ENCODE measurements at regions not wholly inside any gene's neighbourhood (a gene's known extent, or its start where the extent isn't known, plus 50 kb on each side); places are given as distances from the start of the nearest gene placed in this dataset.

GRCh38 chr5:32989815-32990214 is 278.7 kb downstream of the NPR3 start:
- Histone ChIP-seq H3K4me2 (ENCODE audit: insufficient read depth, low read length) (no peak overlapping the region), H3K27me3 (ENCODE audit: insufficient read depth, low read length, poor library complexity) (no peaks in the 10 kb centered on the region), H3K27ac (ENCODE audit: low read length) (no peak overlapping the region), H2AFZ (ENCODE audit: low read depth, low read length) (no peak overlapping the region), H3K9me3 (ENCODE audit: insufficient read depth, low read length, severe bottlenecking) (no peaks in the 10 kb centered on the region), H3K4me1 (ENCODE audit: insufficient read depth, low read length) (no peaks in the 10 kb centered on the region), H3K36me3 (ENCODE audit: insufficient read depth, low read length) (no peaks in the 10 kb centered on the region), H3K79me2 (ENCODE audit: insufficient read depth, low read length) (no peaks in the 10 kb centered on the region), H3K4me3 (ENCODE audit: low read depth in 1 of 2, low read length in 2 of 2) (no peak overlapping the region), H4K20me1 (ENCODE audit: insufficient read depth, low read length) (no peaks in the 10 kb centered on the region), H3K9ac (ENCODE audit: low read depth, low read length) (no peak overlapping the region)
- TF ChIP-seq CTCF (IDR thresholded peaks at IDR 0.05; ENCODE audit: borderline replicate concordance, extremely low read depth, low read length, poor library complexity, severe bottlenecking) (no peak), EZH2 (IDR thresholded peaks at IDR 0.05; ENCODE audit: borderline replicate concordance, low read depth, low read length, severe bottlenecking) (no peak)
- ATAC-seq (ENCODE audit: insufficient read depth, low read depth) (no peak), DNase-seq (no peak)

DNA sequence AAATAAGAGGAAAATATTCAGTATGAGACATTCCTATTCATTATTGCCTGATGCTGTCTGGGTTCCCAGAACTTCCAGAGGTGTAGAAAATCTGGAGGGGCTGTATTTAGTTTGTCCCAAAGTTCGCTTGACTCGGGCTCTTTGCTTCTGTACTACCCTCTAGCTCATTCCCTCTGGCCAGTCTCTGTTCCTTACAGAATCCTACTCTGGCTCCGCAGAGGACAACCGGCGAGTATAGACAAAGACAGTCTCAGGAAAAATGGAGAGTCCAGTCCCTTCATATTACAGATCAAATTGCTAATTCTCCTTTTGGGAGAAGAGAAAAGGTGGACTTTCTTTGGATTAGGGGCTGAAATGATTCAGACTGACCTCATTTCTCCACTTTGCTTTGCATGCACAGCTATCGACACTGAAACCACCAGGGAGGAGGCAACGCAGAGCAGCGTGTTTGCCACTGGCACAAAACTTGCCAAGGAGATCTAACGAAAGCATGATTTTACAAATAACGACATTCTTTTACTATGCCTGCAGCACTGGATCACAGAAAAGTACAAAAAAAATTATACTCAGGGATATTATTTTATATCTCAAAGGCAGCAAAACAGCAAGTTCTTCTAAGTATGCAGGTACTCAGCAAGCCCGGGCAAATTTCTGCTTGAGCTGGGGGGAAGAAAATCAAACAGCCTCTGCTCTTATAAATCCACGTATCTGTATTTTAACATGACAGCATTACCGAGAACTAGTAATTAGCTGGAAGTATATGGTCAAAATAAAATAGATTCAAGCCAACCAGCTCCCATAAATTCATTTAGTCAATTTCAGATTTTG is 279.7 kb downstream of the NPR3 start:
- H4K20me1 ChIP-seq (ENCODE audit: insufficient read depth, low read length): no peaks in the 10 kb centered on the region
- H3K79me2 ChIP-seq (ENCODE audit: insufficient read depth, low read length): no peaks in the 10 kb centered on the region
- H3K9me3 ChIP-seq (ENCODE audit: insufficient read depth, low read length, severe bottlenecking): no peaks in the 10 kb centered on the region
- H3K27ac ChIP-seq (ENCODE audit: low read length): no peak overlapping the region
- DNase-seq: no peak
- no peaks in the 10 kb centered on the region for H3K36me3 ChIP-seq (ENCODE audit: insufficient read depth, low read length)
- H3K4me3 ChIP-seq (ENCODE audit: low read depth in 1 of 2, low read length in 2 of 2): no peak overlapping the region
- TF ChIP-seq EZH2 (IDR thresholded peaks at IDR 0.05; ENCODE audit: borderline replicate concordance, low read depth, low read length, severe bottlenecking): no peak
- no peak for TF ChIP-seq CTCF (IDR thresholded peaks at IDR 0.05; ENCODE audit: borderline replicate concordance, extremely low read depth, low read length, poor library complexity, severe bottlenecking)
- no peaks in the 10 kb centered on the region for H3K27me3 ChIP-seq (ENCODE audit: insufficient read depth, low read length, poor library complexity)
- no peak overlapping the region for H2AFZ ChIP-seq (ENCODE audit: low read depth, low read length)
- no peaks in the 10 kb centered on the region for H3K4me1 ChIP-seq (ENCODE audit: insufficient read depth, low read length)
- no peak for ATAC-seq (ENCODE audit: insufficient read depth, low read depth)
- H3K9ac ChIP-seq (ENCODE audit: low read depth, low read length): no peak overlapping the region
- no peak overlapping the region for H3K4me2 ChIP-seq (ENCODE audit: insufficient read depth, low read length)

DNA sequence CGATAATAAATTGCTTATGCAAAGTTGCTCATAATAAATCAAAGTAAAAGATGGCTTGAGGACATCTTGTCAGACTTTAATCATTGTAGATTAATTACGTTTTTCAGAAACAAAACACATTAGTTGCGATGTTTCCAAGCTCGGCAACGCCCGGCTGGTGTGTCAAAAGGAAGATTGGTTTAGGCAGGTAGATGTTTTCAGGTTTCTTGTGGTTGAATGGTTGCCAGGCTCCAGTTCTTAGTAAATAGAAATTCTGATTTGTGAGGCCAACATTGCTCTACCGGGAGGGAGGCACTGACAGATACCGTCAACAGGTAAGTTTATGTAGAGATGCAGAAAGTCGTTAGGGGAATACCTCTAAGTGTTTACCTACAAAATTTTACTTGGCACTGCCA is 280.3 kb downstream of the NPR3 start:
- H3K27ac ChIP-seq (ENCODE audit: low read length): no peak overlapping the region
- no peak for TF ChIP-seq EZH2 (IDR thresholded peaks at IDR 0.05; ENCODE audit: borderline replicate concordance, low read depth, low read length, severe bottlenecking)
- no peak for TF ChIP-seq CTCF (IDR thresholded peaks at IDR 0.05; ENCODE audit: borderline replicate concordance, extremely low read depth, low read length, poor library complexity, severe bottlenecking)
- no peak overlapping the region for H3K4me2 ChIP-seq (ENCODE audit: insufficient read depth, low read length)
- H3K9me3 ChIP-seq (ENCODE audit: insufficient read depth, low read length, severe bottlenecking): no peaks in the 10 kb centered on the region
- no peaks in the 10 kb centered on the region for H3K36me3 ChIP-seq (ENCODE audit: insufficient read depth, low read length)
- H4K20me1 ChIP-seq (ENCODE audit: insufficient read depth, low read length): no peaks in the 10 kb centered on the region
- H2AFZ ChIP-seq (ENCODE audit: low read depth, low read length): no peak overlapping the region
- DNase-seq: no peak
- no peak overlapping the region for H3K4me3 ChIP-seq (ENCODE audit: low read depth in 1 of 2, low read length in 2 of 2)
- no peak overlapping the region for H3K9ac ChIP-seq (ENCODE audit: low read depth, low read length)
- H3K27me3 ChIP-seq (ENCODE audit: insufficient read depth, low read length, poor library complexity): no peaks in the 10 kb centered on the region
- ATAC-seq (ENCODE audit: insufficient read depth, low read depth): no peak
- no peaks in the 10 kb centered on the region for H3K4me1 ChIP-seq (ENCODE audit: insufficient read depth, low read length)
- H3K79me2 ChIP-seq (ENCODE audit: insufficient read depth, low read length): no peaks in the 10 kb centered on the region
